GM12878 (cell line): ENCODE measurements at regions not wholly inside any gene's neighbourhood (a gene's known extent, or its start where the extent isn't known, plus 50 kb on each side); places are given as distances from the start of the nearest gene placed in this dataset.

ENCODE experiments used
- CHD2 ChIP-seq: IDR thresholded peaks from 2 replicates; pipeline ENCODE4 v1.6.1; 2011; ENCODE audit warnings: low read depth, low read length, improper control_type of control experiment, borderline replicate concordance
- E4F1 ChIP-seq: fragments of 450-650 bp; IDR thresholded peaks from 2 replicates; pipeline ENCODE4 v1.6.1; 2018; ENCODE audit warnings: borderline replicate concordance, mild to moderate bottlenecking; ENCODE audit not compliant: partially characterized antibody
- GABPA ChIP-seq: IDR thresholded peaks from 2 replicates; pipeline ENCODE4 v1.6.1; 2014; ENCODE audit warnings: antibody characterized with exemption, low read depth, mild to moderate bottlenecking, inconsistent platforms
- PRDM15 ChIP-seq: fragments of 450-650 bp; formaldehyde crosslinking; IDR thresholded peaks from 2 replicates; pipeline ENCODE4 v1.4.0; 2020; ENCODE audit warnings: mild to moderate bottlenecking, moderate library complexity
- RB1 ChIP-seq: fragments of 450-650 bp; formaldehyde crosslinking; IDR thresholded peaks from 2 replicates; pipeline ENCODE4 v1.6.1; 2017; ENCODE audit warnings: mild to moderate bottlenecking, borderline replicate concordance
- SMARCA5 ChIP-seq: fragments of 450-650 bp; IDR thresholded peaks from 2 replicates; pipeline ENCODE4 v1.6.1; 2017; ENCODE audit warnings: mild to moderate bottlenecking
- ZNF217 ChIP-seq: fragments of 450-650 bp; IDR thresholded peaks from 2 replicates; pipeline ENCODE4 v1.6.1; 2017; ENCODE audit warnings: antibody characterized with exemption, mild to moderate bottlenecking
- ZNF592 ChIP-seq: fragments of 450-650 bp; IDR thresholded peaks from 2 replicates; pipeline ENCODE4 v1.6.1; 2017; ENCODE audit warnings: mild to moderate bottlenecking, moderate library complexity

- no peak for TF ChIP-seq GABPA
- no peak for TF ChIP-seq CHD2
- no peak for TF ChIP-seq ZNF217
- no peak for TF ChIP-seq RB1
- no peak for TF ChIP-seq ZNF592
- TF ChIP-seq E4F1 = no peak
- no peak for TF ChIP-seq SMARCA5
- no peak for TF ChIP-seq PRDM15 (CRISPR knock-in tag)
Observed at GRCh38 chr20:50367739-50368375, 142.3 kb upstream of the PTPN1 start (continued).
